Panc1 (cell line): ENCODE measurements at regions not wholly inside any gene's neighbourhood (a gene's known extent, or its start where the extent isn't known, plus 50 kb on each side); places are given as distances from the start of the nearest gene placed in this dataset.

Experiments
- POLR2AphosphoS5 ChIP-seq: IDR thresholded peaks from 2 replicates; pipeline ENCODE4 v1.6.1; 2012; ENCODE audit warnings: mild to moderate bottlenecking, low read depth, low read length, moderate library complexity
- SIN3A ChIP-seq: IDR thresholded peaks from 2 replicates; pipeline ENCODE4 v1.6.1; 2012; ENCODE audit warnings: low read depth, mild to moderate bottlenecking, low read length, moderate library complexity, borderline replicate concordance; ENCODE audit not compliant: insufficient read depth
- TCF7L2 ChIP-seq: IDR thresholded peaks from 2 replicates; pipeline ENCODE4 v1.6.1; 2011; ENCODE audit warnings: mild to moderate bottlenecking, low read depth, low read length, inconsistent platforms
- TF ChIP-seq, protein P1 (sequence below): fragments of 450-650 bp; IDR thresholded peaks from 2 replicates; pipeline ENCODE4 v1.5.1; 2017; ENCODE audit warnings: mild to moderate bottlenecking

- TF ChIP-seq, protein P1, sequence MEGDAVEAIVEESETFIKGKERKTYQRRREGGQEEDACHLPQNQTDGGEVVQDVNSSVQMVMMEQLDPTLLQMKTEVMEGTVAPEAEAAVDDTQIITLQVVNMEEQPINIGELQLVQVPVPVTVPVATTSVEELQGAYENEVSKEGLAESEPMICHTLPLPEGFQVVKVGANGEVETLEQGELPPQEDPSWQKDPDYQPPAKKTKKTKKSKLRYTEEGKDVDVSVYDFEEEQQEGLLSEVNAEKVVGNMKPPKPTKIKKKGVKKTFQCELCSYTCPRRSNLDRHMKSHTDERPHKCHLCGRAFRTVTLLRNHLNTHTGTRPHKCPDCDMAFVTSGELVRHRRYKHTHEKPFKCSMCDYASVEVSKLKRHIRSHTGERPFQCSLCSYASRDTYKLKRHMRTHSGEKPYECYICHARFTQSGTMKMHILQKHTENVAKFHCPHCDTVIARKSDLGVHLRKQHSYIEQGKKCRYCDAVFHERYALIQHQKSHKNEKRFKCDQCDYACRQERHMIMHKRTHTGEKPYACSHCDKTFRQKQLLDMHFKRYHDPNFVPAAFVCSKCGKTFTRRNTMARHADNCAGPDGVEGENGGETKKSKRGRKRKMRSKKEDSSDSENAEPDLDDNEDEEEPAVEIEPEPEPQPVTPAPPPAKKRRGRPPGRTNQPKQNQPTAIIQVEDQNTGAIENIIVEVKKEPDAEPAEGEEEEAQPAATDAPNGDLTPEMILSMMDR: no peak
- no peak for TF ChIP-seq POLR2AphosphoS5
- no peak for TF ChIP-seq TCF7L2
- no peak for TF ChIP-seq SIN3A
Observed at GRCh38 chr1:170288155-170288554, 142.4 kb downstream of the NTMT2 start.
